ENCODE measurements at regions not wholly inside any gene's neighbourhood (a gene's known extent, or its start where the extent isn't known, plus 50 kb on each side); places are given as distances from the start of the nearest gene placed in this dataset.

- Histone ChIP-seq H3K4me3 (no peak overlapping the region), H3K36me3 (no peaks in the 10 kb centered on the region), H3K9me3 (peaks cover 0 to 7% (median 0%) of the 10 kb centered on the region in 4 donors), H3K4me1 (peaks cover 6 to 33% (median 8%) of the 10 kb centered on the region in 4 donors), H3K27ac (peak overlapping the region in 4 of 5 donors; percentile 24 to 62 (median 43)), H3K27me3 (no peaks in the 10 kb centered on the region)
- no peak for TF ChIP-seq POLR2A (IDR thresholded peaks at IDR 0.05)
- TF ChIP-seq POLR2AphosphoS5 (IDR thresholded peaks at IDR 0.05): peak in 1 of 3 donors; percentile 9
- TF ChIP-seq, protein P1, sequence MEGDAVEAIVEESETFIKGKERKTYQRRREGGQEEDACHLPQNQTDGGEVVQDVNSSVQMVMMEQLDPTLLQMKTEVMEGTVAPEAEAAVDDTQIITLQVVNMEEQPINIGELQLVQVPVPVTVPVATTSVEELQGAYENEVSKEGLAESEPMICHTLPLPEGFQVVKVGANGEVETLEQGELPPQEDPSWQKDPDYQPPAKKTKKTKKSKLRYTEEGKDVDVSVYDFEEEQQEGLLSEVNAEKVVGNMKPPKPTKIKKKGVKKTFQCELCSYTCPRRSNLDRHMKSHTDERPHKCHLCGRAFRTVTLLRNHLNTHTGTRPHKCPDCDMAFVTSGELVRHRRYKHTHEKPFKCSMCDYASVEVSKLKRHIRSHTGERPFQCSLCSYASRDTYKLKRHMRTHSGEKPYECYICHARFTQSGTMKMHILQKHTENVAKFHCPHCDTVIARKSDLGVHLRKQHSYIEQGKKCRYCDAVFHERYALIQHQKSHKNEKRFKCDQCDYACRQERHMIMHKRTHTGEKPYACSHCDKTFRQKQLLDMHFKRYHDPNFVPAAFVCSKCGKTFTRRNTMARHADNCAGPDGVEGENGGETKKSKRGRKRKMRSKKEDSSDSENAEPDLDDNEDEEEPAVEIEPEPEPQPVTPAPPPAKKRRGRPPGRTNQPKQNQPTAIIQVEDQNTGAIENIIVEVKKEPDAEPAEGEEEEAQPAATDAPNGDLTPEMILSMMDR (IDR thresholded peaks at IDR 0.05): no peak
- no peak for TF ChIP-seq EP300 (IDR thresholded peaks at IDR 0.05)
- 60 to 73% (median 72%) methylated on average over 4 to 6 of the region's 6 CpGs for WGBS, 5 donors
- intact Hi-C loops (cut with DNase I; ENCODE audit: low total_unique reads): no loop called here
- no peak for DNase-seq
These were observed 194.5 kb upstream of the CDYL start for GRCh38 chr6:4581468-4582385.

DNA sequence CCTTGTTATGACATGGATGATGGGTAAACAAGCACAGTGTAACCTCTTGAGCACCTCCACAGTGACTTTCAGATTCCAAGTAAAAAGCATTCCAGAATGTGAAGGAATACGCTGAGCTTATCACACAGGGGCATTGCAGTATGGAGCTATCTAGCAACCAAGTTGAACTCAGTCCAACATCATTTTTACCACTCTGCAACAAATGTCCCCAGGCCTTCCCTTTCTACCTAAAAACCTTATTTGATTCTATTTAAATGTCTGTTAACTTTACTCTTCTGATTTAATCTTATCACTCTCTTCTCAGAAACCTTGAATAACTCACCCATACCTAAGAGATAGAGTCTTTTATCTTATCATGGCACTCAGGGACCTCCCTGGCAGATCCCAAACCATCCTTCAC, 195.8 kb upstream of the CDYL start:
- no peak for DNase-seq
- no peak overlapping the region for H3K4me3 ChIP-seq
- H3K27me3 ChIP-seq: no peaks in the 10 kb centered on the region
- intact Hi-C loops (cut with DNase I; ENCODE audit: low total_unique reads): no loop called here
- no peak overlapping the region for H3K27ac ChIP-seq
- H3K4me1 ChIP-seq: peaks cover 6 to 33% (median 8%) of the 10 kb centered on the region in 4 donors
- WGBS, 5 donors: 55 to 79% (median 66%) methylated on average over 1 of the region's 1 CpG
- TF ChIP-seq EP300 (IDR thresholded peaks at IDR 0.05) (no peak), POLR2AphosphoS5 (IDR thresholded peaks at IDR 0.05) (no peak), POLR2A (IDR thresholded peaks at IDR 0.05) (no peak)
- TF ChIP-seq, protein P1 (IDR thresholded peaks at IDR 0.05): no peak
- H3K36me3 ChIP-seq: no peaks in the 10 kb centered on the region
- H3K9me3 ChIP-seq: peaks cover 0 to 7% (median 0%) of the 10 kb centered on the region in 4 donors

DNA sequence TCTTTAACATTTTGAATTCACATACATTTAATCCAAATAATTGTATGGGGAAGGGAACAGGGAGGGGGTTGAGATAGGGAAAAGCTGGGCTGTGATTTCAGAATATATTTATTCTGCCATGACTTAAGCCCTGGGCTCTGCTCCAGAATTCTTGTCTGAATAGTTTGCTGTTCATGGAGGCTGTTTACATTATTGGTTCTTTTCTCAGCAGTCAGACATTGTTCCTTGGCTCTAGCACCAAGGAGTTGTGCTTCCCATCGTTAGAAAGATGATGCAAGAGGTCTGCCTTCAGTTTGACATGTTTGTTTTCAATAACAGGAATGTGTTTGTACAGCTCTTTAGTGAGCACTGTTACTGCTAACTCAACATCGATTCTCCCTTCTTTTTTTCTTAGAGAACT, 198.8 kb upstream of the CDYL start:
- intact Hi-C loops (cut with DNase I; ENCODE audit: low total_unique reads): no loop called here
- WGBS, 5 donors: 8 to 28% (median 12%) methylated on average over 2 of the region's 2 CpGs
- Histone ChIP-seq H3K36me3 (no peaks in the 10 kb centered on the region), H3K27ac (peak overlapping the region in 4 of 5 donors; percentile 16 to 65 (median 36)), H3K4me1 (peaks cover 6 to 25% (median 8%) of the 10 kb centered on the region in 4 donors), H3K27me3 (no peaks in the 10 kb centered on the region), H3K4me3 (no peak overlapping the region), H3K9me3 (peaks cover 0 to 7% (median 0%) of the 10 kb centered on the region in 4 donors)
- DNase-seq: peak; percentile 36 to 89
- TF ChIP-seq EP300 (IDR thresholded peaks at IDR 0.05) (peak; percentile 36), POLR2AphosphoS5 (IDR thresholded peaks at IDR 0.05) (peak; percentile 74 to 96 (median 96))
- TF ChIP-seq, protein P1 (IDR thresholded peaks at IDR 0.05): no peak

GRCh38 chr6:4575714-4576113, 200.5 kb upstream of the CDYL start:
- no peaks in the 10 kb centered on the region for H3K36me3 ChIP-seq
- H3K9me3 ChIP-seq: peaks cover 0 to 16% (median 9%) of the 10 kb centered on the region in 4 donors
- H3K27me3 ChIP-seq: no peaks in the 10 kb centered on the region
- WGBS, 5 donors: 87 to 94% (median 91%) methylated on average over 5 of the region's 5 CpGs
- H3K27ac ChIP-seq: no peak overlapping the region
- intact Hi-C loops (cut with DNase I; ENCODE audit: low total_unique reads): no loop called here
- no peak for DNase-seq
- peaks cover 6 to 13% (median 8%) of the 10 kb centered on the region in 4 donors for H3K4me1 ChIP-seq
- TF ChIP-seq POLR2A (IDR thresholded peaks at IDR 0.05): no peak
- TF ChIP-seq, protein P1 (IDR thresholded peaks at IDR 0.05): no peak
- no peak overlapping the region for H3K4me3 ChIP-seq

Measured in stomach (tissue), 8 donors.